ENCODE measurements at regions not wholly inside any gene's neighbourhood (a gene's known extent, or its start where the extent isn't known, plus 50 kb on each side); places are given as distances from the start of the nearest gene placed in this dataset.

DNA sequence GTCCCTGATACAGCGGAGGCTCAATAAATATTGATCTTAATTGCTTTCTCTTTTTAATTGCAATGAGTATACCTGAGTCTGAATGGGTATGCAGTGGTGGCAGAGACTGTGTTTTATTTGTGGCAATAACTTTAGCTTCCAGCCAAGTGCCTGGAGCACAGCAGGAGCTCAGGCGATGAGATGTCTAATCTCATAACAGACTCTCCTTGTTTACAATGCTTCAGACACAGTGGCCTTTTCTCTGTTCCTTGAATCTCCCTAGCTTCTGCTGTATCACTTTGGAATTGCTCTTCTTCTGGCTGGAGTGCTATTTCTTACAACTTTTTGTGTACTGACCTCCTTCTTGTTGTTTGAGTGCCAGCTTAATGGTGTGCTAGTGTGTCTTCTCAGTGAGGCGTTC, 91.5 kb upstream of the UNC5C start:
- no peak for FAIRE-seq

More for the DNA sequence above, 91.5 kb upstream of the UNC5C start:
- TF ChIP-seq, protein P1, sequence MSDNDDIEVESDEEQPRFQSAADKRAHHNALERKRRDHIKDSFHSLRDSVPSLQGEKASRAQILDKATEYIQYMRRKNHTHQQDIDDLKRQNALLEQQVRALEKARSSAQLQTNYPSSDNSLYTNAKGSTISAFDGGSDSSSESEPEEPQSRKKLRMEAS (IDR thresholded peaks at IDR 0.05) = no peak
- TF ChIP-seq HOXA7 (CRISPR knock-in tag; IDR thresholded peaks at IDR 0.05) = no peak
- TF ChIP-seq, protein P2, sequence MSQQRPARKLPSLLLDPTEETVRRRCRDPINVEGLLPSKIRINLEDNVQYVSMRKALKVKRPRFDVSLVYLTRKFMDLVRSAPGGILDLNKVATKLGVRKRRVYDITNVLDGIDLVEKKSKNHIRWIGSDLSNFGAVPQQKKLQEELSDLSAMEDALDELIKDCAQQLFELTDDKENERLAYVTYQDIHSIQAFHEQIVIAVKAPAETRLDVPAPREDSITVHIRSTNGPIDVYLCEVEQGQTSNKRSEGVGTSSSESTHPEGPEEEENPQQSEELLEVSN (IDR thresholded peaks at IDR 0.05; ENCODE audit: borderline replicate concordance, low read depth) = no peak
- TF ChIP-seq MAFK (IDR thresholded peaks at IDR 0.05; ENCODE audit: partially characterized antibody) = no peak
- TF ChIP-seq POLR2AphosphoS2 (conservative IDR thresholded peaks at IDR 0.05; ENCODE audit: low read length) = no peak
- TF ChIP-seq RAD21 (conservative IDR thresholded peaks at IDR 0.05 in 1 of 2, IDR thresholded peaks at IDR 0.05 in 1 of 2) = no peak
- TF ChIP-seq BHLHE40 (IDR thresholded peaks at IDR 0.05; ENCODE audit: low read depth, low read length) = no peak
- TF ChIP-seq TP53 (CRISPR knock-in tag; IDR thresholded peaks at IDR 0.05) = no peak
- TF ChIP-seq, protein P3, sequence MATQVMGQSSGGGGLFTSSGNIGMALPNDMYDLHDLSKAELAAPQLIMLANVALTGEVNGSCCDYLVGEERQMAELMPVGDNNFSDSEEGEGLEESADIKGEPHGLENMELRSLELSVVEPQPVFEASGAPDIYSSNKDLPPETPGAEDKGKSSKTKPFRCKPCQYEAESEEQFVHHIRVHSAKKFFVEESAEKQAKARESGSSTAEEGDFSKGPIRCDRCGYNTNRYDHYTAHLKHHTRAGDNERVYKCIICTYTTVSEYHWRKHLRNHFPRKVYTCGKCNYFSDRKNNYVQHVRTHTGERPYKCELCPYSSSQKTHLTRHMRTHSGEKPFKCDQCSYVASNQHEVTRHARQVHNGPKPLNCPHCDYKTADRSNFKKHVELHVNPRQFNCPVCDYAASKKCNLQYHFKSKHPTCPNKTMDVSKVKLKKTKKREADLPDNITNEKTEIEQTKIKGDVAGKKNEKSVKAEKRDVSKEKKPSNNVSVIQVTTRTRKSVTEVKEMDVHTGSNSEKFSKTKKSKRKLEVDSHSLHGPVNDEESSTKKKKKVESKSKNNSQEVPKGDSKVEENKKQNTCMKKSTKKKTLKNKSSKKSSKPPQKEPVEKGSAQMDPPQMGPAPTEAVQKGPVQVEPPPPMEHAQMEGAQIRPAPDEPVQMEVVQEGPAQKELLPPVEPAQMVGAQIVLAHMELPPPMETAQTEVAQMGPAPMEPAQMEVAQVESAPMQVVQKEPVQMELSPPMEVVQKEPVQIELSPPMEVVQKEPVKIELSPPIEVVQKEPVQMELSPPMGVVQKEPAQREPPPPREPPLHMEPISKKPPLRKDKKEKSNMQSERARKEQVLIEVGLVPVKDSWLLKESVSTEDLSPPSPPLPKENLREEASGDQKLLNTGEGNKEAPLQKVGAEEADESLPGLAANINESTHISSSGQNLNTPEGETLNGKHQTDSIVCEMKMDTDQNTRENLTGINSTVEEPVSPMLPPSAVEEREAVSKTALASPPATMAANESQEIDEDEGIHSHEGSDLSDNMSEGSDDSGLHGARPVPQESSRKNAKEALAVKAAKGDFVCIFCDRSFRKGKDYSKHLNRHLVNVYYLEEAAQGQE (IDR thresholded peaks at IDR 0.05) = no peak
- TF ChIP-seq, protein P4, sequence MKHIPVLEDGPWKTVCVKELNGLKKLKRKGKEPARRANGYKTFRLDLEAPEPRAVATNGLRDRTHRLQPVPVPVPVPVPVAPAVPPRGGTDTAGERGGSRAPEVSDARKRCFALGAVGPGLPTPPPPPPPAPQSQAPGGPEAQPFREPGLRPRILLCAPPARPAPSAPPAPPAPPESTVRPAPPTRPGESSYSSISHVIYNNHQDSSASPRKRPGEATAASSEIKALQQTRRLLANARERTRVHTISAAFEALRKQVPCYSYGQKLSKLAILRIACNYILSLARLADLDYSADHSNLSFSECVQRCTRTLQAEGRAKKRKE (CRISPR knock-in tag; IDR thresholded peaks at IDR 0.05; ENCODE audit: low read depth) = no peak
- TF ChIP-seq, protein P5, sequence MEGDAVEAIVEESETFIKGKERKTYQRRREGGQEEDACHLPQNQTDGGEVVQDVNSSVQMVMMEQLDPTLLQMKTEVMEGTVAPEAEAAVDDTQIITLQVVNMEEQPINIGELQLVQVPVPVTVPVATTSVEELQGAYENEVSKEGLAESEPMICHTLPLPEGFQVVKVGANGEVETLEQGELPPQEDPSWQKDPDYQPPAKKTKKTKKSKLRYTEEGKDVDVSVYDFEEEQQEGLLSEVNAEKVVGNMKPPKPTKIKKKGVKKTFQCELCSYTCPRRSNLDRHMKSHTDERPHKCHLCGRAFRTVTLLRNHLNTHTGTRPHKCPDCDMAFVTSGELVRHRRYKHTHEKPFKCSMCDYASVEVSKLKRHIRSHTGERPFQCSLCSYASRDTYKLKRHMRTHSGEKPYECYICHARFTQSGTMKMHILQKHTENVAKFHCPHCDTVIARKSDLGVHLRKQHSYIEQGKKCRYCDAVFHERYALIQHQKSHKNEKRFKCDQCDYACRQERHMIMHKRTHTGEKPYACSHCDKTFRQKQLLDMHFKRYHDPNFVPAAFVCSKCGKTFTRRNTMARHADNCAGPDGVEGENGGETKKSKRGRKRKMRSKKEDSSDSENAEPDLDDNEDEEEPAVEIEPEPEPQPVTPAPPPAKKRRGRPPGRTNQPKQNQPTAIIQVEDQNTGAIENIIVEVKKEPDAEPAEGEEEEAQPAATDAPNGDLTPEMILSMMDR (IDR thresholded peaks at IDR 0.05) = no peak
- TF ChIP-seq CHD4 (IDR thresholded peaks at IDR 0.05; ENCODE audit: borderline replicate concordance) = no peak
- no peak for TF ChIP-seq EHF (CRISPR knock-in tag; IDR thresholded peaks at IDR 0.05)
- TF ChIP-seq RCOR1 (IDR thresholded peaks at IDR 0.05; ENCODE audit: low read depth, low read length) = no peak
- TF ChIP-seq RNF2 (IDR thresholded peaks at IDR 0.05; ENCODE audit: borderline replicate concordance, low read depth) = no peak
- TF ChIP-seq ZFP36 (IDR thresholded peaks at IDR 0.05; ENCODE audit: borderline replicate concordance, partially characterized antibody) = no peak
- TF ChIP-seq EP300 (IDR thresholded peaks at IDR 0.05) = no peak
- TF ChIP-seq, protein P6, sequence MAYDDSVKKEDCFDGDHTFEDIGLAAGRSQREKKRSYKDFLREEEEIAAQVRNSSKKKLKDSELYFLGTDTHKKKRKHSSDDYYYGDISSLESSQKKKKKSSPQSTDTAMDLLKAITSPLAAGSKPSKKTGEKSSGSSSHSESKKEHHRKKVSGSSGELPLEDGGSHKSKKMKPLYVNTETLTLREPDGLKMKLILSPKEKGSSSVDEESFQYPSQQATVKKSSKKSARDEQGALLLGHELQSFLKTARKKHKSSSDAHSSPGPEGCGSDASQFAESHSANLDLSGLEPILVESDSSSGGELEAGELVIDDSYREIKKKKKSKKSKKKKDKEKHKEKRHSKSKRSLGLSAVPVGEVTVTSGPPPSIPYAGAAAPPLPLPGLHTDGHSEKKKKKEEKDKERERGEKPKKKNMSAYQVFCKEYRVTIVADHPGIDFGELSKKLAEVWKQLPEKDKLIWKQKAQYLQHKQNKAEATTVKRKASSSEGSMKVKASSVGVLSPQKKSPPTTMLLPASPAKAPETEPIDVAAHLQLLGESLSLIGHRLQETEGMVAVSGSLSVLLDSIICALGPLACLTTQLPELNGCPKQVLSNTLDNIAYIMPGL (CRISPR knock-in tag; IDR thresholded peaks at IDR 0.05; ENCODE audit: borderline replicate concordance) = no peak
- no peak for TF ChIP-seq JUNB (IDR thresholded peaks at IDR 0.05)
- CTCF ChIA-PET = no interaction called here
- Histone ChIP-seq H3K9me3 (no peaks in the 10 kb centered on the region), H3K27ac (no peak overlapping the region), H3K4me1 (no peaks in the 10 kb centered on the region), H3K4me3 (no peak overlapping the region), H3K4me2 (no peak overlapping the region)
- DNase-seq (ENCODE audit: low read depth in 1 of 2, low spot score in 1 of 2) (no peak), ATAC-seq (no peak)
- 83% methylated on average over 3 of the region's 3 CpGs for WGBS (ENCODE audit: missing lambda C conversion rate)
- POLR2A ChIA-PET = no interaction called here
